AG10803 (cell line): ENCODE measurements at regions not wholly inside any gene's neighbourhood (a gene's known extent, or its start where the extent isn't known, plus 50 kb on each side); places are given as distances from the start of the nearest gene placed in this dataset.
"Not testable (repeated sequence)": the region's sequence is repeated elsewhere in the genome, so short reads cannot be mapped to it uniquely, and the experiment has no call there.

Experiments used
- DNase-seq: peaks from one replicate; pipeline ENCODE4 v3.0.0; 2010; ENCODE audit warnings: low read depth
- H3K4me3 ChIP-seq: 2 replicates; pipeline ENCODE4 v1.5.1; 2011; ENCODE audit warnings: mild to moderate bottlenecking, low read length, control low read depth

DNA sequence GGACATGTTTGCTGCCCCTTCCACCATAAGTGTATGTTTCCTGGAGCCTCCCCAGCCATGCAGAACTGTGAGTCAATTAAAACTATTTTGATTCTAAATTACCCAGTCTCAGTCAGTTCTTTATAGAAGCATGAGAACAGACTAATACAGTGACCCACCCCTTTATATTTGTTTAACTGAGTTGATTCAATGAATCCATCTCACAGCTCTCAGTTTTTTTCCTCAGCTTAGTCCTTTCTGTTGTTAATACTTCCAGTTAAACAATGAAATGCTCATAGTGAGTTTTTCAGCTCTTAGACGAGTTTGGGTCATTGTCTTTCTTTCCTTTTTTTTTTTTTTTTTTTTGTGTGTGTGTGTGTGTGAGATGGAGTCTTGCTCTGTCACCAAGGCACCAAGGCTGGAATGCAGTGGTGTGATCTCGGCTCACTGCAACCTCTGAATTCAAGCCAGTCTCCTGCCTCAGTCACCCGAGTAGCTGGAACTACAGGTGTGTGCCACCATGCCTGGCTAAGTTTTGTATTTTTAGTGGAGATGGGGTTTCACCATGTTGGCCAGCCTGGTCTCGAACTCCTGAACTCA is 627.4 kb downstream of the SPATA31A7 start:
- H3K4me3 ChIP-seq, DNase-seq: not testable (repeated sequence)

DNA sequence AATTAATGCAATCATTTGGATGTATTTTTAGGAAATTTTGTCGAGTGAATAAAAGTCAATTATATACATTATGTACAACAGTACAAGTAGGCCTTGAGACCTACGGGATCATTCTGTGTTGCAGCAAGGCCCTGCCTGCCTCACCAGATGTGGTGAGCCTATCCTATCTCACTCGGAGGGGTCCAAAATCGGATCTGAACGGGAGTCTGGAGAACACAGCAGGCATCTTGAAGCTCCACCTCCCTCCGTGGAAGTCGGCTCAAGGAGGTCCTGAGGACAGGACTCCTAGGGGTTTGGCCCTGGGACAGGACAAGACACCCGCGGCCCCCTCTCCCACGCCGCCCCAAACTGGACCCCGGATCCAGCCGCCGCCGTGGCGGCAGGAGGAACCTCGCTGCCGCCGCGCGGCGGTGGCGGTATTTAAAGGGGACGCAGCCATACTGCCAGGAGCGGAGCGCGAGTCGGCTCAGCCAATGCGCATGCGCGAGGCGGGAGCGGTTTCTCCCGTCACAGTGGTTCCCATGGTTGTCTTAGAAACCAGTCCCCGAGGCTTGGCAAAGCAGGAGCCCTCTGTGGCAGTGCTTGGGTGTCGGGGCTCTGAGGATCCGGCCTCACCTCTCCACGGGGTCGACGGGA is 663.9 kb downstream of the SPATA31A7 start:
- not testable (repeated sequence) for DNase-seq, H3K4me3 ChIP-seq

DNA sequence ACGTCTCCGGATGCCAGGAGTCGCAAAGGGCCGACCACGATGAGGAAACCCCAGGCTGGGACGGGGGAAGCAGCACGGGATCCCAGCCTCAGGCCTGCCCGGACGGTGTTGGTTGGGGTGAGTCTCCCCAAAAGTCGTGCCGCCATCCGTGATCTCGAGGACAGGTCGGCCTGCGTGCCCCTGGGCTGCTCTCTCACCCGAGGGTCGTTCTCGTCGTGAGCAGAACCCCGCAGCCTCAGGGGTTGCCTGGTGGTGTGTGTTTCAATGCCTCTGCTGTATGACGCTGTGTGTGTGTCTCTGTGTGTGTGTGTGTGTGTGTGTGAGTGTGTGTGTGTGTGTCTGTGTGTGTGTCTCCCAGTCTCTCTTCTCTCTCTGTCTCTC is 664.4 kb downstream of the SPATA31A7 start:
- not testable (repeated sequence) for DNase-seq
- H3K4me3 ChIP-seq, result peak overlapping the region; percentile 43

DNA sequence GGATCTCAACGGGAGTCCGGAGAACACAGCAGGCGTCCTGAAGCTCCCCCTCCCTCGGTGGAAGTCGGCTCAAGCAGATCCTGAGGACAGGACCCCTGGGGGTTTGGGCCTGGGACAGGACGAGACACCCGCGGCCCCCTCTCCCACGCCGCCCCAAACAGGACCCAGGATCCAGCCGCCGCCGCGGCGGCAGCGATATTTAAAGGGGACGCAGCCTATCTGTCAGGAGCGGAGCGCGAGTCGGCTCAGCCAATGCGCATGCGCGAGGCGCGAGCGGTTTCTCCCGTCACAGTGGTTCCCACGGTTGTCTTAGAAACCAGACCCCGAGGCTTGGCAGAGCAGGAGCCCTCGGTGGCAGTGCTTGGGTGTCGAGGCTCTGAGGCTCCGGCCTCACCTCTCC is 666.4 kb downstream of the SPATA31A7 start:
- DNase-seq, H3K4me3 ChIP-seq: not testable (repeated sequence)

DNA sequence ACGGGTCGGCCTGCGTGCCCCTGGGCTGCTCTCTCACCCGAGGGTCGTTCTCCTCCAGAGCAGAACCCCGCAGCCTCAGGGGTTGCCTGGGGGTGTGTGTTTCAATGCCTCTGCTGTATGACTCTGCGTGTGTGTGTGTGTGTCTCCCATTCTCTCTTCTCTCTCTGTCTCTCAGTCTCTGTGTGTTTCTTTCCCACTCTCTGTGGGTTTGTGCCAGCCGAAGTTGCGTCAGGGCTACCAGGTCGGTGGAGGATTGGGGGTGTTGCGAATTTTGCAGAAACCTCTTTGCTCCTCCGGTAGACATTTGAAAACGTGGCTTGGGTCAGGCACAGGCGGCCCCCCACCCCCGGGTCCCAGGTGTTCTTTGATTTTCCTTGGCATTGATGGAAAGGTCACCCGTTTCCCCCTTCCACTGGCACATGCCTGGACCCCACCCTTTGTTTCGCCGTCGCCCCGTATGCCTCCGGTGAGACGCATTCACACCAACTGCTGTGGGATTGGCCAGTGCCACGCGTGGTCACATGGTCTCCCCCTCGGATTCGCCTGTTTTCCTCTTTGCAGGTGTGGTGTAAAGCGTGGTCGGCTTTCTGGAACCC is 667.1 kb downstream of the SPATA31A7 start:
- H3K4me3 ChIP-seq, DNase-seq: not testable (repeated sequence)

DNA sequence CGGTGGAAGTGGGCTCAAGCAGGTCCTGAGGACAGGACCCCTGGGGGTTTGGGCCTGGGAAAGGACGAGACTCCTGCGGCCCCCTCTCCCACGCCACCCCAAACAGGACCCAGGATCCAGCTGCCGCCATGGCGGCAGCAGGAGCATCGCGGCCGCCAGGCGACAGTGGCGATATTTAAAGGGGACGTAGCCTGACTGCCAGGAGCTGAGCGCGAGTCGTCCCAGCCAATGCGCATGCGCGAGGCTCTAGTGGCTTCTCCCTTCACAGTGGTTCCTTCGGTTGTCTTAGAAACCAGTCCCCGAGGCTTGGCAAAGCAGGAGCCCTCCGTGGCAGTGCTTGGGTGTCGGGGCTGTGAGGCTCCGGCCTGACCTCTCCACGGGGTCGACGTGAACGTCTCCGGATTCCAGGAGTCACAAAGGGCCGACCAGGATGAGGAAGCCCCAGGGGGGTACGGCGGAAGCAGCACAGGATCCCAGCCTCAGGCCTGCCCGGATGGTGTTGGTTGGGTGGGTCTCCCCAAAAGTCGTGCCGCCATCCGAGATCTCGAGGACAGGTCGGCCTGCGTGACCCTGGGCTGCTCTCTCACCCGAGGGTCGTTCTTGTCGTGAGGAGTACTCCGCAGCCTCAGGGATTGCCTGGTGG is 668.0 kb downstream of the SPATA31A7 start:
- DNase-seq, H3K4me3 ChIP-seq: not testable (repeated sequence)

DNA sequence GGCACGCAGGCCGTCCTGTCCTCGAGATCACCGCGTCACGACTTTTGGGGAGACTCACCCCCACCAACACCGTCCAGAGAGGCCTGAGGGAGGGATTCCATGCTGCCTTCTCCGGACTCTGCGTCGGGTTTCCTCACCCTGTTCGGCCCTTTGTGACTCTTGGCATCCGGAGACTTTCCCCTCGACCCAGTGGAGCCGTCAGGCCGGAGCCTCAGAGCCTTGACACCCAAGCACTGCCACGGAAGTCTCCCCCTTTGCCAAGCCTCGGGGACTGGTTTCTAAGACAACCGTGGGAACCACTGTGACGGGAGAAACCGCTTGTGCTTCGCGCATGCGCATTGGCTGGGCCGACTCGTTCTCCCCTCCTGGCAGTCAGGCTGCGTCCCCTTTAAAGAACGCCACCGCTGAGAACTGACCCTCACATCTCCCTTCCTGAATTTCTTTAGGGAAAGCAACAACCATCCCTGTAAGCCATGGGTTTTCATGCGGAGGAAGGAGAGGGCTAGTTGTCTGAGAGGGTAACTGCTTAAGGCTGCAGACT is 672.7 kb downstream of the SPATA31A7 start:
- H3K4me3 ChIP-seq, DNase-seq: not testable (repeated sequence)

DNA sequence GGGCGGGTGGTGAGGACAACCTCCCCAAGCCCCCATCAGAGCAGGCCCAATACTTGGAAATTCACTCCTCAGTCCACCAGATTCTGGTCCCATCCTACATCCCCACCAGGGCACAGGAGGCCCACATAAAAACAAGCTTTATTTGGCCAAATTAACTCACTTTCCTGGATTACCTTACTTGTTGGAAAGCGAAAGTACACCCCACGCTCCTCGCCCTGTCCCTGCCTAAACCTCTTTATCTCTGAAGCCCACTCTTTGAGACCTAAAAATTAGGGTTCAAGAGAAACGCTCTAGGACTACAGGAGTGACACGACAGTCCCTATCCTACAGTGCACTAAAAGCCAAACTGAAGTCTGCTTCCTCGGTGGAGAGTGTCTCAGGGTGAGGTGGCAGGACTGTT is 674.6 kb downstream of the SPATA31A7 start:
- H3K4me3 ChIP-seq, DNase-seq: not testable (repeated sequence)

DNA sequence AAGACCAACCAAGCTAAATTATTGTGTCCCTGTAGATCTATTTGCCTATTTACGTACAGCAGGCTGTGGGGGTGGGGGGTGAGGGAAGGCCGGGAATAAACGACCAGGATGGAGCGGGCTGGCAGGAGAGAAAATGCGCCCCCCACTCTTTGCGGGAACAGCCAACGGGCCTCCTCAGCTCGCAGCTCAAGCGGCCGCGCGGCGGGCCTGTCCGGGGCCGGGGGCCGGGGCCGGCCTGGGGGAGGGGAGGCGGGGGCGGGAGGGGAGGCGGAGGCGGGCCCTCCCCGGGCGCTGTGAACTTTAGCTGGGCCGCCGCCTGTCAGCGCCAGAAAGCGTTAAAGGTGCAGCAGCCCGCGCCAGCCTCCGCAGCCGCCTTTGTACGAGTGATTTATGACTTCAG is 679.1 kb downstream of the SPATA31A7 start:
- not testable (repeated sequence) for H3K4me3 ChIP-seq, DNase-seq

DNA sequence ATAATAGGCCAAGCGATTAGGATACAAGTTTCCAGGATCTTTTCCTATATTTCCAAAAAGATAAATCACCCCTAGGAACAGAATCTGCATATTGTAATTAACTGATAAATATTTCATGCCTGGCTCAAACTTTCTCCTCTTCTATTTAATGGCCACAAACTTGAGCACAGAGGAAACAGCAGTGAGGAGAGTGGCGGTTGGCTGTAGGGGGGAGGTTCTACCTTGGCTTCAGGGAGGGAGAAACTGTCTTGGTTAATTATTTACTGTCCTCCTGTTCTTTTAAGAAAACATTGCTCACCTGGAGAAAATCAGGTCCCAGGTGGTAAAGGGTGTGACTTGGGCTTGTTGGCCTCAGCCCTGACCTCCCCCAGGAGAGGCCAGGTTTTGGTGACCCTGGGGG is 682.5 kb downstream of the SPATA31A7 start:
- DNase-seq, H3K4me3 ChIP-seq: not testable (repeated sequence)
